ENCODE measurements at regions not wholly inside any gene's neighbourhood (a gene's known extent, or its start where the extent isn't known, plus 50 kb on each side); places are given as distances from the start of the nearest gene placed in this dataset.

- WGBS, 2 donors: 75 to 83% methylated on average over 9 of the region's 9 CpGs
- no peak for ATAC-seq
- DNase-seq: no peak
- no peaks in the 10 kb centered on the region for H3K36me3 ChIP-seq
- H3K27ac ChIP-seq: no peak overlapping the region
- no peak overlapping the region for H3K4me3 ChIP-seq
- TF ChIP-seq CTCF (IDR thresholded peaks at IDR 0.05): no peak
- no peak for FAIRE-seq
- no peaks in the 10 kb centered on the region for H3K4me1 ChIP-seq
- intact Hi-C loops (cut with DNase I): no loop called here
- H3K9me3 ChIP-seq: peaks cover 0 to 4% (median 0%) of the 10 kb centered on the region in 4 donors
- no peaks in the 10 kb centered on the region for H3K27me3 ChIP-seq
Measured at GRCh38 chr12:107826276-107826675, 51.8 kb downstream of the ASCL4 start.

GRCh38 chr12:107829271-107829670 is 54.8 kb downstream of the ASCL4 start:
- Histone ChIP-seq H3K4me1 (no peaks in the 10 kb centered on the region), H3K36me3 (no peaks in the 10 kb centered on the region), H3K27ac (no peak overlapping the region), H3K4me3 (no peak overlapping the region), H3K9me3 (peaks cover 0 to 4% (median 0%) of the 10 kb centered on the region in 4 donors), H3K27me3 (no peaks in the 10 kb centered on the region)
- intact Hi-C loops (cut with DNase I): no loop called here
- WGBS, 2 donors: 88 to 91% methylated on average over 1 of the region's 1 CpG
- ATAC-seq: no peak
- DNase-seq: no peak
- no peak for TF ChIP-seq CTCF (IDR thresholded peaks at IDR 0.05)
- no peak for FAIRE-seq

- H3K4me3 ChIP-seq: no peak overlapping the region
- H3K27me3 ChIP-seq: peaks cover 0 to 5% (median 0%) of the 10 kb centered on the region in 4 donors
- no peaks in the 10 kb centered on the region for H3K4me1 ChIP-seq
- no peak for DNase-seq
- ATAC-seq: no peak
- no peak overlapping the region for H3K27ac ChIP-seq
- intact Hi-C loops (cut with DNase I): no loop called here
- TF ChIP-seq CTCF (IDR thresholded peaks at IDR 0.05): no peak
- H3K9me3 ChIP-seq: no peaks in the 10 kb centered on the region
- FAIRE-seq: no peak
- H3K36me3 ChIP-seq: no peaks in the 10 kb centered on the region
- 32 to 37% methylated on average over 4 of the region's 4 CpGs for WGBS, 2 donors
Measured at GRCh38 chr12:107832441-107832840, 57.9 kb downstream of the ASCL4 start.

GRCh38 chr12:107840186-107840585 is 65.7 kb downstream of the ASCL4 start:
- no peak for DNase-seq
- Histone ChIP-seq H3K4me1 (peaks cover 0 to 4% (median 3%) of the 10 kb centered on the region in 3 donors), H3K9me3 (no peaks in the 10 kb centered on the region), H3K36me3 (no peaks in the 10 kb centered on the region), H3K27me3 (peaks cover 0 to 43% (median 6%) of the 10 kb centered on the region in 4 donors), H3K4me3 (no peak overlapping the region), H3K27ac (no peak overlapping the region)
- WGBS, 2 donors: 28 to 46% methylated on average over 1 of the region's 1 CpG
- no peak for ATAC-seq
- no peak for FAIRE-seq
- intact Hi-C loops (cut with DNase I): no loop called here
- no peak for TF ChIP-seq CTCF (IDR thresholded peaks at IDR 0.05)

GRCh38 chr12:107843351-107844311 is 69.1 kb downstream of the ASCL4 start:
- TF ChIP-seq CTCF (IDR thresholded peaks at IDR 0.05): no peak
- peak overlapping the region in 3 of 4 donors; percentile 15 to 35 (median 28) for H3K4me3 ChIP-seq
- FAIRE-seq: no peak
- intact Hi-C loops (cut with DNase I): no loop called here
- WGBS, 2 donors: 2% methylated on average over 57 to 59 of the region's 59 CpGs
- no peaks in the 10 kb centered on the region for H3K36me3 ChIP-seq
- peak in 4 of 6 donors; percentile 9 to 79 (median 43) for DNase-seq
- H3K9me3 ChIP-seq: no peaks in the 10 kb centered on the region
- peak in 3 of 4 donors; percentile 53 to 81 (median 62) for ATAC-seq
- H3K27me3 ChIP-seq: peaks cover 0 to 37% (median 6%) of the 10 kb centered on the region in 4 donors
- H3K4me1 ChIP-seq: peaks cover 0 to 4% (median 3%) of the 10 kb centered on the region in 3 donors
- H3K27ac ChIP-seq: no peak overlapping the region
